GM12878 (cell line): ENCODE measurements at regions not wholly inside any gene's neighbourhood (a gene's known extent, or its start where the extent isn't known, plus 50 kb on each side); places are given as distances from the start of the nearest gene placed in this dataset.

Experiments
- EZH2 ChIP-seq: IDR thresholded peaks from 2 replicates; pipeline ENCODE4 v1.6.1; 2012; ENCODE audit warnings: low read depth, mild to moderate bottlenecking, control low read depth, inconsistent platforms, low read length, borderline replicate concordance; ENCODE audit not compliant: control insufficient read depth
- GATAD2B ChIP-seq: fragments of 450-650 bp; conservative IDR thresholded peaks from 2 replicates; pipeline ENCODE4 v1.6.1; 2017; ENCODE audit warnings: low read depth, mild to moderate bottlenecking, moderate library complexity
- HDAC2 ChIP-seq: fragments of 200-600 bp; sonication (generic); IDR thresholded peaks from 2 replicates; pipeline ENCODE4 v1.6.1; 2017
- PAX5 ChIP-seq: IDR thresholded peaks from 2 replicates; pipeline ENCODE4 v1.6.1; 2011; ENCODE audit warnings: low read depth, low read length, borderline replicate concordance
- POLR2A ChIP-seq: IDR thresholded peaks from 2 replicates; pipeline ENCODE4 v1.6.1; 2011; ENCODE audit warnings: low read depth, mild to moderate bottlenecking, low read length
- RAD21 ChIP-seq: IDR thresholded peaks from 2 replicates; pipeline ENCODE4 v1.6.1; 2011; ENCODE audit warnings: mild to moderate bottlenecking, low read depth, low read length, moderate library complexity; ENCODE audit not compliant: insufficient read depth
- REST ChIP-seq: IDR thresholded peaks from 2 replicates; pipeline ENCODE4 v1.6.1; 2012; ENCODE audit warnings: mild to moderate bottlenecking, low read depth, low read length
- SP1 ChIP-seq: IDR thresholded peaks from one replicate; pipeline ENCODE4 v1.6.1; 2011; ENCODE audit warnings: low read depth, low read length
- SPI1 ChIP-seq: IDR thresholded peaks from 2 replicates; pipeline ENCODE4 v1.6.1; 2011; ENCODE audit warnings: low read depth, mild to moderate bottlenecking, low read length, moderate library complexity, borderline replicate concordance; ENCODE audit not compliant: insufficient read depth
- TAF1 ChIP-seq: IDR thresholded peaks from 2 replicates; pipeline ENCODE4 v1.6.1; 2011; ENCODE audit warnings: mild to moderate bottlenecking, low read depth, low read length, borderline replicate concordance
- TCF12 ChIP-seq: IDR thresholded peaks from 2 replicates; pipeline ENCODE4 v1.6.1; 2011; ENCODE audit warnings: low read depth, mild to moderate bottlenecking, low read length
- USF2 ChIP-seq: IDR thresholded peaks from 2 replicates; pipeline ENCODE4 v1.6.1; 2011; ENCODE audit warnings: low read depth, low read length, improper control_type of control experiment, borderline replicate concordance
- TF ChIP-seq, protein P1 (sequence below), 3 experiments: IDR thresholded peaks in 2 of 3; conservative IDR thresholded peaks in 1 of 3; 2 replicates each; pipeline ENCODE4 v1.5.1; 2011; ENCODE audit warnings: low read depth in 3 of 3, low read length in 3 of 3, mild to moderate bottlenecking in 3 of 3, control low read depth in 2 of 3, moderate library complexity in 2 of 3, inconsistent platforms in 1 of 3, mixed read lengths in 1 of 3; ENCODE audit not compliant: control insufficient read depth in 2 of 3, insufficient read depth in 1 of 3; ENCODE audit errors: extremely low read depth in 1 of 3
- TF ChIP-seq, protein P2 (sequence below): IDR thresholded peaks from 2 replicates; pipeline ENCODE4 v1.6.1; 2011; ENCODE audit warnings: low read depth, mild to moderate bottlenecking, low read length, moderate library complexity, borderline replicate concordance; ENCODE audit errors: extremely low read depth

DNA sequence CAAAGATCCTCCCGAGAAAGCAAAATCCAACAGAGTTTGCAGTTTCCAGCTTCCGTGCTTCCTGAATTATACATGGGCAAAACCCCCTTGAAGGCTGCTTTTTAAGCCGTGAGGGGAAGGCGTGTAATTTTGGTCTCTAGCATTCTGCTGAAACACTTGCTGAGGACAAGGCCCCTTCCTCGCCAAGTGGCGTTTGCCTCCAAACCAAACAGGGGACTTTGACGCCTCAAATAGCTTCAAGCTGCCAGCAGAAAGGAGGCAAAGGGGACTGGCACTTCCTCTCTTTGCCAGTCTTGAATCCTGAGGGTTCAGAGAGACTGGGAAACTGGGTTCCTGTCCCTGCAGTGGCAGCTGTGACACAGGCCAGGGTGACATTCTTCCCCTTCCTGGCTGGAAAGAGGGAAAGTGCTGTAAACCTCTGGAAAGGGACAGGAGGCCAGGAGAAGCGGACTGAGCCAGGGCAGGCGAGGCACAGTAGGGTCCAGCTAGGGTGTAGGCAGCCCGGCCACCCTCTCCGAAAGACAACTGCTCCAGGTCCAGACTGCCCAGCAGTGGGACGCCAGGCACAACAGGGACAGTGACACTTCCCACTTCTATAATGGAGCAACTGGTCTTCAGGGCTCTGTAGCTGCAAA lies 96.2 kb upstream of the MED13L start:
- no peak for TF ChIP-seq POLR2A
- no peak for TF ChIP-seq HDAC2
- no peak for TF ChIP-seq PAX5
- TF ChIP-seq SP1: no peak
- TF ChIP-seq REST: no peak
- no peak for TF ChIP-seq SPI1
- TF ChIP-seq RAD21: no peak
- TF ChIP-seq, protein P1, sequence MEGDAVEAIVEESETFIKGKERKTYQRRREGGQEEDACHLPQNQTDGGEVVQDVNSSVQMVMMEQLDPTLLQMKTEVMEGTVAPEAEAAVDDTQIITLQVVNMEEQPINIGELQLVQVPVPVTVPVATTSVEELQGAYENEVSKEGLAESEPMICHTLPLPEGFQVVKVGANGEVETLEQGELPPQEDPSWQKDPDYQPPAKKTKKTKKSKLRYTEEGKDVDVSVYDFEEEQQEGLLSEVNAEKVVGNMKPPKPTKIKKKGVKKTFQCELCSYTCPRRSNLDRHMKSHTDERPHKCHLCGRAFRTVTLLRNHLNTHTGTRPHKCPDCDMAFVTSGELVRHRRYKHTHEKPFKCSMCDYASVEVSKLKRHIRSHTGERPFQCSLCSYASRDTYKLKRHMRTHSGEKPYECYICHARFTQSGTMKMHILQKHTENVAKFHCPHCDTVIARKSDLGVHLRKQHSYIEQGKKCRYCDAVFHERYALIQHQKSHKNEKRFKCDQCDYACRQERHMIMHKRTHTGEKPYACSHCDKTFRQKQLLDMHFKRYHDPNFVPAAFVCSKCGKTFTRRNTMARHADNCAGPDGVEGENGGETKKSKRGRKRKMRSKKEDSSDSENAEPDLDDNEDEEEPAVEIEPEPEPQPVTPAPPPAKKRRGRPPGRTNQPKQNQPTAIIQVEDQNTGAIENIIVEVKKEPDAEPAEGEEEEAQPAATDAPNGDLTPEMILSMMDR (IDR thresholded peaks at IDR 0.05 in 2 of 3, conservative IDR thresholded peaks at IDR 0.05 in 1 of 3; ENCODE audit: control insufficient read depth in 2 of 3, extremely low read depth in 1 of 3, insufficient read depth in 1 of 3, low read depth in 3 of 3, low read length in 3 of 3): no peak
- no peak for TF ChIP-seq GATAD2B
- TF ChIP-seq TAF1: no peak
- TF ChIP-seq TCF12: no peak
- TF ChIP-seq, protein P2, sequence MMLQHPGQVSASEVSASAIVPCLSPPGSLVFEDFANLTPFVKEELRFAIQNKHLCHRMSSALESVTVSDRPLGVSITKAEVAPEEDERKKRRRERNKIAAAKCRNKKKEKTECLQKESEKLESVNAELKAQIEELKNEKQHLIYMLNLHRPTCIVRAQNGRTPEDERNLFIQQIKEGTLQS: no peak
- no peak for TF ChIP-seq EZH2
- TF ChIP-seq USF2: no peak
